SK-N-SH treated with all-trans-retinoic acid at 6 μM for 48 hours (cell line): ENCODE measurements at regions not wholly inside any gene's neighbourhood (a gene's known extent, or its start where the extent isn't known, plus 50 kb on each side); places are given as distances from the start of the nearest gene placed in this dataset.

ENCODE experiments used
- ARNTL ChIP-seq: fragments of 450-650 bp; formaldehyde crosslinking; IDR thresholded peaks from 2 replicates; pipeline ENCODE4 v1.5.0; 2020; ENCODE audit warnings: low read depth, mild to moderate bottlenecking, moderate library complexity, borderline replicate concordance
- RARB ChIP-seq: fragments of 250-450 bp; sonication (Bioruptor Pico); IDR thresholded peaks from 2 replicates; pipeline ENCODE4 v1.8.0; 2021; ENCODE audit warnings: mild to moderate bottlenecking, moderate library complexity
- SNAI2 ChIP-seq: fragments of 250-450 bp; sonication (Bioruptor Pico); IDR thresholded peaks from 2 replicates; pipeline ENCODE4 v1.5.0; 2020; ENCODE audit warnings: mild to moderate bottlenecking, moderate library complexity
- TOX ChIP-seq: fragments of 250-450 bp; sonication (Bioruptor Pico); IDR thresholded peaks from 2 replicates; pipeline ENCODE4 v1.8.0; 2021; ENCODE audit warnings: mild to moderate bottlenecking, moderate library complexity, borderline replicate concordance
- ZFP3 ChIP-seq: fragments of 250-450 bp; sonication (Bioruptor Pico); IDR thresholded peaks from 2 replicates; pipeline ENCODE4 v1.5.0; 2020; ENCODE audit warnings: mild to moderate bottlenecking, moderate library complexity
- ZNF70 ChIP-seq: fragments of 450-650 bp; formaldehyde crosslinking; IDR thresholded peaks from 2 replicates; pipeline ENCODE4 v1.5.0; 2020; ENCODE audit warnings: mild to moderate bottlenecking, moderate library complexity
- ZNF8 ChIP-seq: fragments of 450-650 bp; formaldehyde crosslinking; IDR thresholded peaks from 2 replicates; pipeline ENCODE4 v1.5.0; 2020; ENCODE audit warnings: mild to moderate bottlenecking, moderate library complexity
- TF ChIP-seq, protein P1 (sequence below): fragments of 250-450 bp; sonication (Bioruptor Pico); IDR thresholded peaks from 2 replicates; pipeline ENCODE4 v1.5.0; 2020; ENCODE audit warnings: mild to moderate bottlenecking, moderate library complexity
- TF ChIP-seq, protein P2 (sequence below): fragments of 250-450 bp; sonication (Bioruptor Pico); IDR thresholded peaks from 2 replicates; pipeline ENCODE4 v1.5.1; 2020; ENCODE audit warnings: low read depth, mild to moderate bottlenecking, moderate library complexity
- TF ChIP-seq, protein P3 (sequence below): fragments of 250-450 bp; sonication (Bioruptor Pico); IDR thresholded peaks from 2 replicates; pipeline ENCODE4 v1.5.1; 2021; ENCODE audit warnings: mild to moderate bottlenecking, moderate library complexity
- TF ChIP-seq, protein P4 (sequence below): fragments of 250-450 bp; sonication (Bioruptor Pico); IDR thresholded peaks from 2 replicates; pipeline ENCODE4 v1.8.0; 2020; ENCODE audit warnings: mild to moderate bottlenecking, moderate library complexity, borderline replicate concordance

DNA sequence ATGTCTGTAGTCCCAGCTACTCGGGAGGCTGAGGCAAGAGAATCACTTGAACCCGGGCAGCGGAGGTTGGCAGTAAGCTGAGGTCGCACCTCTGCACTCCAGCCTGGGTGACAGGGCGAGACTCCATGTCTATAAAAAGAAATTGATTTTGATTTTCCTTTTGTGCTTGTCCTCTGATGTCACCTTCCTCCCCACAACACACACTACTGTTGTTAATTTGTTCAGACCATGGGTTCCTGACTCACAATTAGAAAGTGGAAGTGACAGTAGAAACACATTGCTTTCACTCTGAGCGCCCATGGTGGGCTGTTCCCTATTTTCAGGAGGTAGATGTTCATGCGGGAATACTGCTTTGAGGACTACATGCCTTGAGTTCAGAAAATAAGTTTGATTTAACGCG is 165.5 kb upstream of the KCNJ6 start:
- no peak for TF ChIP-seq ARNTL (CRISPR knock-in tag)
- TF ChIP-seq ZNF8, result no peak
- TF ChIP-seq, protein P1, sequence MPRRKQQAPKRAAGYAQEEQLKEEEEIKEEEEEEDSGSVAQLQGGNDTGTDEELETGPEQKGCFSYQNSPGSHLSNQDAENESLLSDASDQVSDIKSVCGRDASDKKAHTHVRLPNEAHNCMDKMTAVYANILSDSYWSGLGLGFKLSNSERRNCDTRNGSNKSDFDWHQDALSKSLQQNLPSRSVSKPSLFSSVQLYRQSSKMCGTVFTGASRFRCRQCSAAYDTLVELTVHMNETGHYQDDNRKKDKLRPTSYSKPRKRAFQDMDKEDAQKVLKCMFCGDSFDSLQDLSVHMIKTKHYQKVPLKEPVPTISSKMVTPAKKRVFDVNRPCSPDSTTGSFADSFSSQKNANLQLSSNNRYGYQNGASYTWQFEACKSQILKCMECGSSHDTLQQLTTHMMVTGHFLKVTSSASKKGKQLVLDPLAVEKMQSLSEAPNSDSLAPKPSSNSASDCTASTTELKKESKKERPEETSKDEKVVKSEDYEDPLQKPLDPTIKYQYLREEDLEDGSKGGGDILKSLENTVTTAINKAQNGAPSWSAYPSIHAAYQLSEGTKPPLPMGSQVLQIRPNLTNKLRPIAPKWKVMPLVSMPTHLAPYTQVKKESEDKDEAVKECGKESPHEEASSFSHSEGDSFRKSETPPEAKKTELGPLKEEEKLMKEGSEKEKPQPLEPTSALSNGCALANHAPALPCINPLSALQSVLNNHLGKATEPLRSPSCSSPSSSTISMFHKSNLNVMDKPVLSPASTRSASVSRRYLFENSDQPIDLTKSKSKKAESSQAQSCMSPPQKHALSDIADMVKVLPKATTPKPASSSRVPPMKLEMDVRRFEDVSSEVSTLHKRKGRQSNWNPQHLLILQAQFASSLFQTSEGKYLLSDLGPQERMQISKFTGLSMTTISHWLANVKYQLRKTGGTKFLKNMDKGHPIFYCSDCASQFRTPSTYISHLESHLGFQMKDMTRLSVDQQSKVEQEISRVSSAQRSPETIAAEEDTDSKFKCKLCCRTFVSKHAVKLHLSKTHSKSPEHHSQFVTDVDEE (CRISPR knock-in tag), result no peak
- no peak for TF ChIP-seq SNAI2 (CRISPR knock-in tag)
- TF ChIP-seq, protein P2, sequence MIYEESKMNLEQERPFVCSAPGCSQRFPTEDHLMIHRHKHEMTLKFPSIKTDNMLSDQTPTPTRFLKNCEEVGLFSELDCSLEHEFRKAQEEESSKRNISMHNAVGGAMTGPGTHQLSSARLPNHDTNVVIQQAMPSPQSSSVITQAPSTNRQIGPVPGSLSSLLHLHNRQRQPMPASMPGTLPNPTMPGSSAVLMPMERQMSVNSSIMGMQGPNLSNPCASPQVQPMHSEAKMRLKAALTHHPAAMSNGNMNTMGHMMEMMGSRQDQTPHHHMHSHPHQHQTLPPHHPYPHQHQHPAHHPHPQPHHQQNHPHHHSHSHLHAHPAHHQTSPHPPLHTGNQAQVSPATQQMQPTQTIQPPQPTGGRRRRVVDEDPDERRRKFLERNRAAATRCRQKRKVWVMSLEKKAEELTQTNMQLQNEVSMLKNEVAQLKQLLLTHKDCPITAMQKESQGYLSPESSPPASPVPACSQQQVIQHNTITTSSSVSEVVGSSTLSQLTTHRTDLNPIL (CRISPR knock-in tag), result no peak
- TF ChIP-seq, protein P3, sequence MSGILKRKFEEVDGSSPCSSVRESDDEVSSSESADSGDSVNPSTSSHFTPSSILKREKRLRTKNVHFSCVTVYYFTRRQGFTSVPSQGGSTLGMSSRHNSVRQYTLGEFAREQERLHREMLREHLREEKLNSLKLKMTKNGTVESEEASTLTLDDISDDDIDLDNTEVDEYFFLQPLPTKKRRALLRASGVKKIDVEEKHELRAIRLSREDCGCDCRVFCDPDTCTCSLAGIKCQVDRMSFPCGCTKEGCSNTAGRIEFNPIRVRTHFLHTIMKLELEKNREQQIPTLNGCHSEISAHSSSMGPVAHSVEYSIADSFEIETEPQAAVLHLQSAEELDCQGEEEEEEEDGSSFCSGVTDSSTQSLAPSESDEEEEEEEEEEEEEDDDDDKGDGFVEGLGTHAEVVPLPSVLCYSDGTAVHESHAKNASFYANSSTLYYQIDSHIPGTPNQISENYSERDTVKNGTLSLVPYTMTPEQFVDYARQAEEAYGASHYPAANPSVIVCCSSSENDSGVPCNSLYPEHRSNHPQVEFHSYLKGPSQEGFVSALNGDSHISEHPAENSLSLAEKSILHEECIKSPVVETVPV (CRISPR knock-in tag), result no peak
- TF ChIP-seq, protein P4, sequence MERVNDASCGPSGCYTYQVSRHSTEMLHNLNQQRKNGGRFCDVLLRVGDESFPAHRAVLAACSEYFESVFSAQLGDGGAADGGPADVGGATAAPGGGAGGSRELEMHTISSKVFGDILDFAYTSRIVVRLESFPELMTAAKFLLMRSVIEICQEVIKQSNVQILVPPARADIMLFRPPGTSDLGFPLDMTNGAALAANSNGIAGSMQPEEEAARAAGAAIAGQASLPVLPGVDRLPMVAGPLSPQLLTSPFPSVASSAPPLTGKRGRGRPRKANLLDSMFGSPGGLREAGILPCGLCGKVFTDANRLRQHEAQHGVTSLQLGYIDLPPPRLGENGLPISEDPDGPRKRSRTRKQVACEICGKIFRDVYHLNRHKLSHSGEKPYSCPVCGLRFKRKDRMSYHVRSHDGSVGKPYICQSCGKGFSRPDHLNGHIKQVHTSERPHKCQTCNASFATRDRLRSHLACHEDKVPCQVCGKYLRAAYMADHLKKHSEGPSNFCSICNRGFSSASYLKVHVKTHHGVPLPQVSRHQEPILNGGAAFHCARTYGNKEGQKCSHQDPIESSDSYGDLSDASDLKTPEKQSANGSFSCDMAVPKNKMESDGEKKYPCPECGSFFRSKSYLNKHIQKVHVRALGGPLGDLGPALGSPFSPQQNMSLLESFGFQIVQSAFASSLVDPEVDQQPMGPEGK, result no peak
- TF ChIP-seq TOX (CRISPR knock-in tag), result no peak
- TF ChIP-seq ZFP3 (CRISPR knock-in tag), result no peak
- TF ChIP-seq RARB (CRISPR knock-in tag), result no peak
- TF ChIP-seq ZNF70, result no peak
